ENCODE measurements at regions not wholly inside any gene's neighbourhood (a gene's known extent, or its start where the extent isn't known, plus 50 kb on each side); places are given as distances from the start of the nearest gene placed in this dataset.

DNA sequence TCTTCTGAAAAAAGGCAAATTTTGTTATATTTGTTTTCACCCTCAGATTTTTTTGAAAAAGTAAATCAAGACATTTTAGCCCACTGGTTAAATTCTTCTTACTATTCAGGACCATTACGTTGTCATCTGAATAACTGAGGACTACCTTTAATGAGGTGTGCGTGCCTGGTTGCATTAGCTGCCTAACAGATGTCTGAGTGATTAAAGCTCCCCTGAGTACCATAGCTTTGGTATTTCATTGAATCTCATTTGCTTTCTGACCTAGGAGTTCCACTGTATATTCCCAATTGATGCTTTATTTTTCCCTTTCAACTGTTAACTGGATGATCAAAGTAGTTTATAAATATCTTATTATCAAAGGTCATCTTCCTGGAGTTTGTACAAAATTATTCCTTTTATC lies 410.0 kb upstream of the SEMA3D start:
- H3K27ac ChIP-seq (replicated peaks): no peak overlapping the region
- TF ChIP-seq POLR2AphosphoS5 (IDR thresholded peaks at IDR 0.05; ENCODE audit: low read depth) (no peak), GABPA (IDR thresholded peaks at IDR 0.05; ENCODE audit: low read depth) (no peak), SPI1 (IDR thresholded peaks at IDR 0.05; ENCODE audit: borderline replicate concordance, low read depth) (no peak), CTCF (IDR thresholded peaks at IDR 0.05; ENCODE audit: insufficient read depth, low read length) (no peak)
- TF ChIP-seq, protein P1, sequence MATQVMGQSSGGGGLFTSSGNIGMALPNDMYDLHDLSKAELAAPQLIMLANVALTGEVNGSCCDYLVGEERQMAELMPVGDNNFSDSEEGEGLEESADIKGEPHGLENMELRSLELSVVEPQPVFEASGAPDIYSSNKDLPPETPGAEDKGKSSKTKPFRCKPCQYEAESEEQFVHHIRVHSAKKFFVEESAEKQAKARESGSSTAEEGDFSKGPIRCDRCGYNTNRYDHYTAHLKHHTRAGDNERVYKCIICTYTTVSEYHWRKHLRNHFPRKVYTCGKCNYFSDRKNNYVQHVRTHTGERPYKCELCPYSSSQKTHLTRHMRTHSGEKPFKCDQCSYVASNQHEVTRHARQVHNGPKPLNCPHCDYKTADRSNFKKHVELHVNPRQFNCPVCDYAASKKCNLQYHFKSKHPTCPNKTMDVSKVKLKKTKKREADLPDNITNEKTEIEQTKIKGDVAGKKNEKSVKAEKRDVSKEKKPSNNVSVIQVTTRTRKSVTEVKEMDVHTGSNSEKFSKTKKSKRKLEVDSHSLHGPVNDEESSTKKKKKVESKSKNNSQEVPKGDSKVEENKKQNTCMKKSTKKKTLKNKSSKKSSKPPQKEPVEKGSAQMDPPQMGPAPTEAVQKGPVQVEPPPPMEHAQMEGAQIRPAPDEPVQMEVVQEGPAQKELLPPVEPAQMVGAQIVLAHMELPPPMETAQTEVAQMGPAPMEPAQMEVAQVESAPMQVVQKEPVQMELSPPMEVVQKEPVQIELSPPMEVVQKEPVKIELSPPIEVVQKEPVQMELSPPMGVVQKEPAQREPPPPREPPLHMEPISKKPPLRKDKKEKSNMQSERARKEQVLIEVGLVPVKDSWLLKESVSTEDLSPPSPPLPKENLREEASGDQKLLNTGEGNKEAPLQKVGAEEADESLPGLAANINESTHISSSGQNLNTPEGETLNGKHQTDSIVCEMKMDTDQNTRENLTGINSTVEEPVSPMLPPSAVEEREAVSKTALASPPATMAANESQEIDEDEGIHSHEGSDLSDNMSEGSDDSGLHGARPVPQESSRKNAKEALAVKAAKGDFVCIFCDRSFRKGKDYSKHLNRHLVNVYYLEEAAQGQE (IDR thresholded peaks at IDR 0.05; ENCODE audit: insufficient replicate concordance, low read depth): no peak
- no peaks in the 10 kb centered on the region for H3K27me3 ChIP-seq (ENCODE audit: insufficient read depth, poor library complexity, severe bottlenecking)
- no peak overlapping the region for H3K4me3 ChIP-seq (replicated peaks; ENCODE audit: insufficient read depth, low read length)
- DNase-seq (ENCODE audit: low read depth in 1 of 2, low spot score in 1 of 2): no peak

- TF ChIP-seq, protein P1 (IDR thresholded peaks at IDR 0.05; ENCODE audit: insufficient replicate concordance, low read depth): no peak
- no peak for TF ChIP-seq GABPA (IDR thresholded peaks at IDR 0.05; ENCODE audit: low read depth)
- no peak for TF ChIP-seq POLR2AphosphoS5 (IDR thresholded peaks at IDR 0.05; ENCODE audit: low read depth)
- no peak for TF ChIP-seq CTCF (IDR thresholded peaks at IDR 0.05; ENCODE audit: insufficient read depth, low read length)
- TF ChIP-seq SPI1 (IDR thresholded peaks at IDR 0.05; ENCODE audit: borderline replicate concordance, low read depth): no peak
- Histone ChIP-seq H3K27me3 (ENCODE audit: insufficient read depth, poor library complexity, severe bottlenecking) (no peaks in the 10 kb centered on the region), H3K27ac (replicated peaks) (no peak overlapping the region), H3K4me3 (replicated peaks; ENCODE audit: insufficient read depth, low read length) (no peak overlapping the region)
- DNase-seq (ENCODE audit: low read depth in 1 of 2, low spot score in 1 of 2): no peak
These were observed 408.9 kb upstream of the SEMA3D start for GRCh38 chr7:85595750-85596178.

DNA sequence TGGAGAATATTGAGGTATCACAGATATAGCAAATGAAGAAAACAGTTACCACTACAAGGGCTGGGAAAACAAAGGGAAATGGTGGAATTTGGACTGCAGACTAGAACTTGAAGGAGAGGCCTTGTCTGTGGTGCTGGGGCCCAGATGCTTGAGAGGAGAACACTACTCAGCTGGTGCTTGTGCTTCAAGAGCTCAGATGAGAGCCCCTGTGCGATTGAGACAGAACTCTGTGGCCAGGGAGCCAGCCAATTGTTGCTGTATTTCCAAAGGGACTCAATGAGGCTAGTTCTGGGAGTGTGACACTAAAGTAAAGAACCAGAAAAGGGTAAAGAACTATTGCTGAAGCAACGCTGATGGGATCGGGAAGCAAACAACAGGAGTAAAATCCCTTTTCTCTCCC lies 406.5 kb upstream of the SEMA3D start:
- Histone ChIP-seq H3K27me3 (ENCODE audit: insufficient read depth, poor library complexity, severe bottlenecking) (no peaks in the 10 kb centered on the region), H3K4me3 (replicated peaks; ENCODE audit: insufficient read depth, low read length) (no peak overlapping the region), H3K27ac (replicated peaks) (no peak overlapping the region)
- TF ChIP-seq SPI1 (IDR thresholded peaks at IDR 0.05; ENCODE audit: borderline replicate concordance, low read depth) (no peak), CTCF (IDR thresholded peaks at IDR 0.05; ENCODE audit: insufficient read depth, low read length) (no peak), GABPA (IDR thresholded peaks at IDR 0.05; ENCODE audit: low read depth) (no peak), POLR2AphosphoS5 (IDR thresholded peaks at IDR 0.05; ENCODE audit: low read depth) (no peak)
- TF ChIP-seq, protein P1 (IDR thresholded peaks at IDR 0.05; ENCODE audit: insufficient replicate concordance, low read depth): no peak
- no peak for DNase-seq (ENCODE audit: low read depth in 1 of 2, low spot score in 1 of 2)

Measured in HL-60 (cell line).